Osteocyte (in vitro differentiated cells): ENCODE measurements at regions not wholly inside any gene's neighbourhood (a gene's known extent, or its start where the extent isn't known, plus 50 kb on each side); places are given as distances from the start of the nearest gene placed in this dataset.
A peak's percentile ranks its signal among the peaks of the same experiment; 100 is the strongest.

Source experiments
- DNase-seq: peaks from one replicate; pipeline ENCODE4 v3.0.0; 2021; ENCODE audit warnings: mixed read lengths; ENCODE audit not compliant: unreplicated experiment; ENCODE audit errors: extremely low spot score
- H3K27ac Mint-ChIP-seq: one replicate; pipeline ENCODE4 v1.8.0; 2021; ENCODE audit warnings: mild to moderate bottlenecking, mixed read lengths; ENCODE audit not compliant: unreplicated experiment
- H3K27me3 Mint-ChIP-seq: one replicate; pipeline ENCODE4 v1.8.0; 2021; ENCODE audit warnings: mixed read lengths; ENCODE audit not compliant: unreplicated experiment
- H3K36me3 Mint-ChIP-seq: one replicate; pipeline ENCODE4 v1.8.0; 2021; ENCODE audit warnings: mixed read lengths; ENCODE audit not compliant: unreplicated experiment
- H3K4me1 Mint-ChIP-seq: one replicate; pipeline ENCODE4 v1.8.0; 2021; ENCODE audit warnings: mixed read lengths; ENCODE audit not compliant: unreplicated experiment
- H3K4me3 Mint-ChIP-seq: one replicate; pipeline ENCODE4 v1.8.0; 2021; ENCODE audit warnings: mild to moderate bottlenecking, moderate library complexity, mixed read lengths; ENCODE audit not compliant: unreplicated experiment
- H3K9me3 Mint-ChIP-seq: one replicate; pipeline ENCODE4 v1.8.0; 2021; ENCODE audit warnings: mixed read lengths; ENCODE audit not compliant: unreplicated experiment
- CTCF ChIP-seq: fragments of 200-600 bp; sonication (generic); IDR thresholded peaks from 2 replicates; pipeline ENCODE4 v1.5.0; 2021; ENCODE audit warnings: antibody characterized with exemption, mild to moderate bottlenecking, moderate library complexity

GRCh38 chr6:125471667-125472066, 169.9 kb upstream of the HDDC2 start:
- no peak for TF ChIP-seq CTCF
- DNase-seq = no peak
- peaks cover 34% of the 10 kb centered on the region for H3K4me1 Mint-ChIP-seq
- H3K27me3 Mint-ChIP-seq = no peaks in the 10 kb centered on the region
- no peaks in the 10 kb centered on the region for H3K36me3 Mint-ChIP-seq
- no peaks in the 10 kb centered on the region for H3K9me3 Mint-ChIP-seq
- H3K4me3 Mint-ChIP-seq = no peak overlapping the region
- H3K27ac Mint-ChIP-seq = peak overlapping the region; percentile 35

GRCh38 chr6:125474061-125474460, 172.3 kb upstream of the HDDC2 start:
- no peak for DNase-seq
- H3K4me1 Mint-ChIP-seq = peaks cover 26% of the 10 kb centered on the region

GRCh38 chr6:125477156-125477555, 175.4 kb upstream of the HDDC2 start:
- peaks cover 34% of the 10 kb centered on the region for H3K4me1 Mint-ChIP-seq
- DNase-seq = no peak
- no peaks in the 10 kb centered on the region for H3K9me3 Mint-ChIP-seq
- no peak overlapping the region for H3K4me3 Mint-ChIP-seq
- TF ChIP-seq CTCF = no peak
- H3K27me3 Mint-ChIP-seq = no peaks in the 10 kb centered on the region
- H3K36me3 Mint-ChIP-seq = no peaks in the 10 kb centered on the region
- no peak overlapping the region for H3K27ac Mint-ChIP-seq

More at GRCh38 chr6:125474061-125474460, 172.3 kb upstream of the HDDC2 start:
- Mint-ChIP-seq H3K27ac (peak overlapping the region; percentile 62), H3K4me3 (no peak overlapping the region), H3K9me3 (no peaks in the 10 kb centered on the region), H3K27me3 (no peaks in the 10 kb centered on the region), H3K36me3 (no peaks in the 10 kb centered on the region)
- no peak for TF ChIP-seq CTCF

GRCh38 chr6:125477844-125478243, 176.1 kb upstream of the HDDC2 start:
- Mint-ChIP-seq H3K36me3 (no peaks in the 10 kb centered on the region), H3K27me3 (no peaks in the 10 kb centered on the region), H3K9me3 (no peaks in the 10 kb centered on the region), H3K4me1 (peaks cover 34% of the 10 kb centered on the region), H3K27ac (no peak overlapping the region), H3K4me3 (no peak overlapping the region)
- DNase-seq = no peak
- TF ChIP-seq CTCF = peak; percentile 18

- Mint-ChIP-seq H3K9me3 (no peaks in the 10 kb centered on the region), H3K27me3 (no peaks in the 10 kb centered on the region), H3K27ac (peak overlapping the region; percentile 89), H3K4me3 (no peak overlapping the region), H3K36me3 (no peaks in the 10 kb centered on the region), H3K4me1 (peaks cover 33% of the 10 kb centered on the region)
- DNase-seq = no peak
- no peak for TF ChIP-seq CTCF
These were observed 178.4 kb upstream of the HDDC2 start for GRCh38 chr6:125480146-125480545.
